AG04449 (cell line): ENCODE measurements at regions not wholly inside any gene's neighbourhood (a gene's known extent, or its start where the extent isn't known, plus 50 kb on each side); places are given as distances from the start of the nearest gene placed in this dataset.
"Not testable (repeated sequence)": the region's sequence is repeated elsewhere in the genome, so short reads cannot be mapped to it uniquely, and the experiment has no call there.

Experiments used
- CTCF ChIA-PET: fragments of 350-600 bp; formaldehyde crosslinking; extraction: SDS; loops from one replicate; lab custom pipeline; 2021; ENCODE audit warnings: antibody characterized with exemption; lab: Yijun Ruan, JAX
- POLR2A ChIA-PET: fragments of 400-600, 350-600 bp; formaldehyde crosslinking; extraction: SDS; loops from one replicate; lab custom pipeline; 2020; ENCODE audit warnings: antibody characterized with exemption, inconsistent platforms; lab: Yijun Ruan, JAX
- DNase-seq: peaks from one replicate; pipeline ENCODE4 v3.0.0-alpha.2; 2010; ENCODE audit warnings: low read depth, low spot score
- H3K4me3 ChIP-seq: 2 replicates; pipeline ENCODE4 v1.5.1; 2011; ENCODE audit warnings: low read depth, mild to moderate bottlenecking, control low read depth, low read length
- CTCF ChIP-seq: IDR thresholded peaks from one replicate; pipeline ENCODE4 v1.5.1; 2011; ENCODE audit warnings: mild to moderate bottlenecking, moderate library complexity, low read length, control low read depth, inconsistent platforms; ENCODE audit not compliant: insufficient read depth; ENCODE audit errors: missing control alignments

- POLR2A ChIA-PET = no interaction called here
- no peak for TF ChIP-seq CTCF
- CTCF ChIA-PET = no interaction called here
Observed at GRCh38 chr6:144406796-144407195, 121.7 kb downstream of the UTRN start.

GRCh38 chr6:144408161-144408560 lies 123.0 kb downstream of the UTRN start:
- DNase-seq = no peak
- CTCF ChIA-PET = interaction anchor here (1.2 to 1.5 kb wide), 2 partner anchors 9 to 24 kb away, joined by 3 read pairs; no protein-coding TSS in a partner anchor
- POLR2A ChIA-PET = no interaction called here
- TF ChIP-seq CTCF = no peak
- H3K4me3 ChIP-seq = no peak overlapping the region

More at GRCh38 chr6:144406796-144407195, 121.7 kb downstream of the UTRN start:
- no peak overlapping the region for H3K4me3 ChIP-seq
- DNase-seq = no peak

GRCh38 chr6:144410059-144410458 lies 124.9 kb downstream of the UTRN start:
- no peak for DNase-seq

GRCh38 chr6:144410574-144410973 lies 125.4 kb downstream of the UTRN start:
- DNase-seq, CTCF ChIA-PET, POLR2A ChIA-PET, H3K4me3 ChIP-seq: not testable (repeated sequence)

More at GRCh38 chr6:144410059-144410458, 124.9 kb downstream of the UTRN start:
- H3K4me3 ChIP-seq = no peak overlapping the region
- TF ChIP-seq CTCF = no peak
- ChIA-PET POLR2A (no interaction called here), CTCF (interaction anchor here (1.1 kb wide), 1 partner anchor 193 kb away, joined by 3 read pairs; no protein-coding TSS in a partner anchor)

- H3K4me3 ChIP-seq = peak overlapping the region; percentile 9; the same call in 1 of the 2 replicates
- ChIA-PET POLR2A (no interaction called here), CTCF (no interaction called here)
- no peak for TF ChIP-seq CTCF
- no peak for DNase-seq
Observed at GRCh38 chr6:144411531-144412165, 126.5 kb downstream of the UTRN start.

GRCh38 chr6:144413418-144413817 lies 128.3 kb downstream of the UTRN start:
- no peak for DNase-seq
- no peak for TF ChIP-seq CTCF
- H3K4me3 ChIP-seq = no peak overlapping the region
- ChIA-PET POLR2A (no interaction called here), CTCF (no interaction called here)

GRCh38 chr6:144415014-144415413 lies 129.9 kb downstream of the UTRN start:
- ChIA-PET CTCF (no interaction called here), POLR2A (no interaction called here)
- no peak for TF ChIP-seq CTCF
- peak; percentile 62 for DNase-seq
- H3K4me3 ChIP-seq = no peak overlapping the region
